Stomach (tissue), 4 donors: ENCODE measurements at regions not wholly inside any gene's neighbourhood (a gene's known extent, or its start where the extent isn't known, plus 50 kb on each side); places are given as distances from the start of the nearest gene placed in this dataset.

ENCODE experiments used
- CTCF ChIP-seq, 7 experiments: fragments of 450-650 bp in 4 of 7; fragments of 200-600 bp in 3 of 7; sonication (generic) in 3 of 7; IDR thresholded peaks; one replicate each; pipeline ENCODE4 v1.5.1; 2016 to 2019; ENCODE audit warnings: antibody characterized with exemption in 7 of 7, control low read depth in 2 of 7, mild to moderate bottlenecking in 1 of 7
- POLR2A ChIP-seq, 4 donors: fragments of 450-650 bp; IDR thresholded peaks; one replicate each; pipeline ENCODE4 v1.6.1; 2016; ENCODE audit warnings: antibody characterized with exemption in 4 of 4, control low read depth in 2 of 4, mild to moderate bottlenecking in 1 of 4, moderate library complexity in 1 of 4
- POLR2AphosphoS5 ChIP-seq, 3 donors: sonication (generic); formaldehyde crosslinking; IDR thresholded peaks; one replicate each; pipeline ENCODE4 v1.6.1; 2016; ENCODE audit warnings: antibody characterized with exemption in 3 of 3

GRCh38 chr4:24322995-24323394 is 261.4 kb downstream of the DHX15 start:
- TF ChIP-seq POLR2AphosphoS5 (IDR thresholded peaks at IDR 0.05) (no peak), POLR2A (IDR thresholded peaks at IDR 0.05) (no peak), CTCF (IDR thresholded peaks at IDR 0.05) (no peak)
